GM18505 (cell line): ENCODE measurements at regions not wholly inside any gene's neighbourhood (a gene's known extent, or its start where the extent isn't known, plus 50 kb on each side); places are given as distances from the start of the nearest gene placed in this dataset.

Source experiments
- ATAC-seq: cut with Tn5 transposase; IDR thresholded peaks from one replicate; pipeline ENCODE4 v1.9.1; 2021; ENCODE audit not compliant: unreplicated experiment
- POLR2A ChIP-seq: IDR thresholded peaks from 4 replicates; pipeline ENCODE4 v1.6.1; 2011; ENCODE audit warnings: borderline replicate concordance; ENCODE audit not compliant: insufficient read depth, insufficient read length; ENCODE audit errors: extremely low read depth

- ATAC-seq = no peak
- no peak for TF ChIP-seq POLR2A
These were observed 805.2 kb downstream of the GALC start for GRCh38 chr14:87187786-87188185.

GRCh38 chr14:87186737-87187136 lies 806.2 kb downstream of the GALC start:
- ATAC-seq = no peak
- TF ChIP-seq POLR2A = no peak

- no peak for TF ChIP-seq POLR2A
- ATAC-seq = no peak
These were observed 806.9 kb downstream of the GALC start for GRCh38 chr14:87185961-87186560.

- no peak for TF ChIP-seq POLR2A
- ATAC-seq = no peak
These were observed 808.8 kb downstream of the GALC start for GRCh38 chr14:87184180-87184579.

GRCh38 chr14:87181288-87181687 lies 811.7 kb downstream of the GALC start:
- no peak for TF ChIP-seq POLR2A
- no peak for ATAC-seq

- no peak for ATAC-seq
- TF ChIP-seq POLR2A = no peak
These were observed 813.0 kb downstream of the GALC start for GRCh38 chr14:87179936-87180335.

- no peak for TF ChIP-seq POLR2A
- no peak for ATAC-seq
These were observed 814.7 kb downstream of the GALC start for GRCh38 chr14:87178277-87178676.

- ATAC-seq = no peak
- TF ChIP-seq POLR2A = no peak
These were observed 817.8 kb downstream of the GALC start for GRCh38 chr14:87175175-87175574.

GRCh38 chr14:87171141-87171540 lies 821.8 kb downstream of the GALC start:
- no peak for TF ChIP-seq POLR2A
- ATAC-seq = no peak

- ATAC-seq = no peak
- TF ChIP-seq POLR2A = no peak
These were observed 822.8 kb downstream of the GALC start for GRCh38 chr14:87170179-87170578.

- no peak for TF ChIP-seq POLR2A
- no peak for ATAC-seq
These were observed 823.6 kb downstream of the GALC start for GRCh38 chr14:87169362-87169761.

- ATAC-seq = no peak
- no peak for TF ChIP-seq POLR2A
These were observed 831.5 kb downstream of the GALC start for GRCh38 chr14:87161502-87161901.

- ATAC-seq = no peak
- TF ChIP-seq POLR2A = no peak
These were observed 832.0 kb downstream of the GALC start for GRCh38 chr14:87160989-87161388.

GRCh38 chr14:87158283-87158682 lies 834.7 kb downstream of the GALC start:
- TF ChIP-seq POLR2A = no peak
- ATAC-seq = no peak

GRCh38 chr14:87156878-87157277 lies 836.1 kb downstream of the GALC start:
- no peak for ATAC-seq
- TF ChIP-seq POLR2A = no peak
